HG03565 (cell line): ENCODE measurements at regions not wholly inside any gene's neighbourhood (a gene's known extent, or its start where the extent isn't known, plus 50 kb on each side); places are given as distances from the start of the nearest gene placed in this dataset.

ENCODE experiments used
- ATAC-seq: cut with Tn5 transposase; IDR thresholded peaks from one replicate; pipeline ENCODE4 v1.9.1; 2021; ENCODE audit warnings: mild to moderate bottlenecking, moderate library complexity; ENCODE audit not compliant: unreplicated experiment

DNA sequence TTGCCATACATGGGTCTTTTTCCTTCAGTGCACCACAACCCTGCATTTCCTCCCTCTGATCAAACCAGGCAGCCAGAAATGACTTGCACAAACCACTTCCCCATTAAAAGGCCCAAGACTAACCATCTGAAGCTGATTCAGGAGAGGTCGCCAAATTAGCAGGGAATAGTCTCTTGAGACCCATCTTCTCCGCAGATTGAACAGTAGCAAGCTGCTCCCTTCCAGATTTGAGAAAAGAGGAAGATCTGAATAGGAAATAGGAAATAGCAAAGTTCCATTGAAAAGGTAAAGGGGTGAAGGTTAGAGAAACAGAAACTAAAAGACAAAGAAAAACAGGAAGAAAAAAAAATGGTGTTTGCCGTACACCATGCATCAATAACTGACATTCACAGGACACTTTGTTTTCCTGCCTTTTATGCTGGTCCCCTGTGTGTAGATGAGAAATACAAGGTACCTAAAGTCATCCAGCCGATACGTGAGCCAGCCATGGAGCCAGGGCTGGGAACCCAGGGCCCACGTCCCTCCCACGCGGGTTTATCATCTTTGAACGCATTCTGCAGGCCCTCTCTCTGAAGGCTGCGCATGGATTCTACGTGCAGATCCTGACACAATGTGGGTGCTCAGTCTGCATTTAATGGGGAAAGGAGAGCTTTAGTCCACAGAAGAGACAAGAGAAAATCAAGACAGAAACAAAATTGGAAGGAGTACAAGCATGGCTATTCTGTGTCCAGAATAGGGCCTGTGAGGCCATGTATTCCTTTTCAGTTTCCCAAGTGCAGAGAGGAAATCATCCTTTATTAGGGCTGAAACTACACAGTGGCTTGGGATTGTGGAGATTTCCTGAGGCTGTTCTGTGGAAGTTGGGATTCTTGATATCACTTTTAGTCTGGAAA is 268.4 kb upstream of the NPVF start:
- peak; percentile 69 for ATAC-seq

DNA sequence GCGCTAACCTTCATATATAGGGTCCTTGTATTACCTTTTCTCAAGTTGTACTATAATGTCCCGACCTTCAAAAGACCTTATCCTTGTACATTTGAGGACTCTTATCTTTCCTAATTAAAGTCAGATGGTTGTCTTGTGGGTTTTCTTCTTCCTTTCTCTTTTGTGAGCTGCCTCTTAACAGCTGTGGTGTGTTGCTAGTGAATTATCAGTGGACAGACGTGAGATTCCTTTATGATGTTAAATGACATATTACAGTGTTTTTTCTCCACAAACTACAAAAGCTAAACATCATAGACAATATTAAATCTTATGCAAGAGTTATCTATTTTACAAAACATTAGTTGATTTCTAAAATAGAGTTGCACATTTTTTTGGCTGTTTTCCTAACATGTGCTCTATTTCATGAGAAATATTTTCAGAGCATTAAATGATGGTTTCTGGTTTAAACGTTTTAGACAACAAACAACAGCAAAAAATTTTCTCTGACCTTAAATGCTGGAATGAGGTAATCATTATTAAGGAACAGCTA is 272.2 kb upstream of the NPVF start:
- ATAC-seq = no peak

DNA sequence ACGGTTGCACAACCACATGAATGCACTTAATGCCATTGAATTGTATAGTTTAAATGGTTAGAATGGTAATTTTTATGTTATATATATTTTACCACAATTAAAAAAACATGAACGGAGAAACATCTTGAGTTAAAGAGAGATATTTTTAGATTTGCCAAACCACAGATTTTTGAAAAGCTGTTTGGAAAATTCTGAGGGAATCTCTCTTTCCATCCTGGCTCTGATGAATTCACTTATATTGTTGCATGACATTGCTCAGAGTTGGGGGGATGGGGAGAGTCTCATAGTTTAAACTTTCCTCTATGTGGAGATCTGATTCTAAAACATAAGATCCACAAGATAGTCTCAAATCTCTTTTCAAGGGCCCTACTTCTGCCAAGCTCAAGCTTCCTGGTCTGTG is 275.0 kb upstream of the NPVF start:
- no peak for ATAC-seq

DNA sequence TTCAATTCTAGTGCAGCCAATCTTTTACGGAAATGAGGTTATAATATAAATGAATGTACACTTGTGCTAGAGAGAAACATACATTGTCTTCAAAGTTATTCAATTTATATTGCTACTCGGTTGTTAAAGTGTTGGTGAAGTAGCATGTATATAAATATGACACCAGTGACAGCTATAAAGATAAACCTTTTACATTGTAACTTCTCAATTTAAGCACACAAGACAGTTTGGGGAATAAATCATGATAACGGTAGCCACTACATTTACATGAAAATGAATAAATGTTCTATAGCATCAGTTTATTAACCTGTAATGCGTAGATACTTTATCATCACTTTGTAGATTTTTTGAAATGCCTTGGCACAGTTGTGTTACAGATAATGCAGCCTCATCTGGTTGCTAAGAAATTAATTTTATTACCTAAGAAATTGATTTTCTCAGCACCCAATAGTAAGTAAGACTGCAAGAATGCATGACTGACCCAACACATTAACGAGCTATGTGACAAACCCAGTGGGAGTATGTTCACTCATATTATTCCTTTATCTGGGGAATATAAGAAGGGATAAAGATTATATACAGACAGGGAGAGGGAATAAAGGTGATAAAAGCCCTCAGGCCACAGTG is 283.9 kb upstream of the NPVF start:
- ATAC-seq = no peak

DNA sequence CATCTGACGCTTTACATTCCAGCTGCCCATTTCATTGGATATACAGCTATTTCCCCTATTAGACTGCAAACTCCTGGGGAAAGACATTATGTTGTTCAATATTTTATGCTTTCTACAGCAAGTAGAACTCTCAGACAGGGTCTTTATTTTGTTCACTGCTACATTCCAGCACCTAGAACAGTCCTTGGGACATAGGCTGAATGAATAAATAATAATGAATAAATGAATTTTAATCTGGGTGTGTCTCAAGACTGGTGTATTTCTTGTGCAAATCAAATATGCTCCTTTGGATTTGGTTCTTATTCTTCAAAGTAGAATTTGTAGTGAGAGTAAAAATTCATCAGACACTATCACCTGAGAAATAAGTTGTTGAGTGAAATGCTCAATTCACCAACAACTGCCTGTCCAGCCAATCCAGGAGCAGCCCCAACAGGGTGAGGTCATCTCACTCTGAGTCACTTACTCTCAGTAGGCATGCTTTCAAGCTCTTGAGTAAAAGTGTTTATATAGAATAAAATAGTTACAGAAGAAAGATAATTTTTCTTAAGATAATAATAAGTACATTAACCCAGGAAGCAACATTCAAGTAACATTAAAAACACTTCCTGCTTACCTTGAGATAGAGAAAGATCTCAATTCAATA is 287.5 kb upstream of the NPVF start:
- no peak for ATAC-seq

DNA sequence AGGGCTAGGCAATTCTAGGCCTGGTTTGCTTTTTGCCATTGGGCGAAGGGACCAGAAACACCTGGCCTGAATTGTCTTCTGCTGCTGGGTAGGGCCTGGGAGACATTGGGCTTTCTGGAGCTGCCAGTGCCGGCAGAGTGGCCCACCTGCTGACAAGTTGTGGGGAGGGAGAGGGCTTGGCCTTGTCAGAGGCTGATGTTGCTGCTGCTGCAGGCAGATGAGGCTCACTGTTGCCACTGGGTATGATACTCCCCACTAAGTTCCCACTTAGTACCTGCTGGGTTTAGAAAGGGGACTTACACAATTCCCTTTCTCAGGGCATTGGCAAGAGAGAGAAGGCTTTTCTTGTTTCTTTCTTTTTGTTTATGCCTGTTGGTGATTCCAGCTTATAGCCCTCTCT is 289.6 kb upstream of the NPVF start:
- no peak for ATAC-seq

DNA sequence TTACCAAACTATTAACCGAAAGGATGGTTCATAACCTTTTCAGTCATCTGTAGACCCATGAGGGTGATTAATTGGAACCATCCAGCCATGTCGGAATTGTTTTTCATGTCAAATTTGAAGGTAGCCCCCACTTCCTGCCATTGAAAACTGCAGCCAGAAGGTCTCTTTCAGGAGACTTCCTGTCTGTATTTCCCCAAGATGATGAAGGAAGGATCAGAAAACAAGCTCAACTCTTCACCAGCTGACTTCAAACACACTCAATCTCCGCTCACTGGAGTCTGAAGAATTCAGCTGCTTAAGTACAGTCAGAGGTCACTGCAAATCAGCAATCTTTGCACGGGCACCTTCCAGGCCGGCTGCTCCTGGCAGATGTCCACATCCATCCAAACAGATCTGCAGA is 291.7 kb upstream of the NPVF start:
- ATAC-seq = no peak

DNA sequence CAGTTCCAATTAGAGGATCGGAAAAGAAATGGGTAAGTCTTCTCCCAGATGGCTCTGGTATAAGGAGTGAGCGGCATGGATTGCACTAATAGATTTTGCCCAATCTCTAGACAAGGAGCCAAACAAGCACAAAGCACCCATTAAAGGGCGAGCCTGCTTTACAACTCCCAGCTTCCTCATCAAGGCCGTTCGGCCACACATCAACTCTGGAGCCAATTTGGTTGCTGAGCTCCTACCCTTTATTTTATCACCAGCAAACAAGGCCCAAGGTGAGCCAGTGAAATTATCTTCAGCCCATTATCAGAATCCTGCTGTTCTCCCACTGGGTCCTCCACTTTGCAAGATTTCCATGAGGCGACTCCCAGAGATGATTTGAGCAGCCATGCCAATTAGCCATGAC is 292.2 kb upstream of the NPVF start:
- ATAC-seq = no peak

DNA sequence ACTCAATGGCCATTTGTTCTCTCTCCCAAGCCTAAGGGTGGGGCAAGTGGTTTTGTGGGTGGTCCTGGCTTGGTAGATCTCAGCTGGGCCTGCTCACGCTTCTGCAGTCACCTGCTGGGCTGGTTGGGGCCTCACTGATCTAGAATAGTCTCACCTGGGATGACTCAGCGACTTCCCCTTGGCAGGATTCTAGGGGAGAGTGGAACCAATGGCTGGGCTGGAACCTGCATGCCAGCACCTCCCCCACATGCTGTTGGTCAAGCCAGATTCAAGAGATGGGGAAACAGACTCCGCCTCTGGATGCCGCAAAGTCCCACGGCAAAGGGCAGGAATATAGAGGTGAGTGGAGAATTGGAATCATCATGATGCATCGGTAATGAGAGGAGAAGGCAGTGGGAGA is 292.9 kb upstream of the NPVF start:
- no peak for ATAC-seq

DNA sequence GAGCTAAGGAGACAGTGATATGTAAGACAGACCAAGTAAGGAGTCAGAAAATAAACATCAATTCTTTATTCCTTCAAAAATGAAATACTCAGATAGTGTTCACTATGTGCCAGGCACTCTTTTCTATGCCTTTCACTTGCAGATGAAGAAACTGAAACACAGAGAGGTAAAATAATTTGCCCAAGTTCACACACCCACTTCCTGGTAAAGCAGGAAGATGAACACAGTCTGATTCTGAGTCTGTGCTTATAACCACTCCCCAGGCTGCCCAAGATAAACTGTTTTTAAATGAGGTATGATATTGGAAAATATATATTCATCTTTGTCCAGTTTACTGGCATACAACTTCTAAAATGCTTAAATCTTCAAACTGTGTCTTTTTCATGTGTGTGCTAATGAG is 294.4 kb upstream of the NPVF start:
- no peak for ATAC-seq

DNA sequence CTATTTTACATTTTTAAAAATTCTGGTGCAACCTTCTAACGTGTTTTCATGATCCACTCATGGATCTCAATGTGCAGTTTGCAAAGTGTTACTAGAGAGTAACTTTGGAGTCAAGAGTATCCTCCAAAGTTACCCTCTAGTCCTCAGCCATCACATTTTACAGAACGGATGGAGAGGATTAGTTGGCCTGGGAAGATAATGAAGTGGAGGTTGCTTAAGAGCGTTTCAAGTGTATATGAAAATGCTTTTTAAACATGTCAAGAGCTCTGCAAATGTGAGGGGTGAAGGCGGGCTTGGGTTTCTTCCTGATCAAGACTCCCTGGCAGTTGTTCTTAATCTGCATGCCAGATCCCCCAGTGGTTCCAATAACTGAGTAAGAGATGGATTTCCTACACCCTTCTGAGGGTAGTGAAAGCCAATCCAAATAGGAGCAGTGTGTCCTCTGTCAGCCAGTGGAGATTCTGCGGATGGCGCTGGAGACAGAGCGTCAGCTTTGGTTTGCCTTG is 299.4 kb upstream of the NPVF start:
- ATAC-seq = no peak

DNA sequence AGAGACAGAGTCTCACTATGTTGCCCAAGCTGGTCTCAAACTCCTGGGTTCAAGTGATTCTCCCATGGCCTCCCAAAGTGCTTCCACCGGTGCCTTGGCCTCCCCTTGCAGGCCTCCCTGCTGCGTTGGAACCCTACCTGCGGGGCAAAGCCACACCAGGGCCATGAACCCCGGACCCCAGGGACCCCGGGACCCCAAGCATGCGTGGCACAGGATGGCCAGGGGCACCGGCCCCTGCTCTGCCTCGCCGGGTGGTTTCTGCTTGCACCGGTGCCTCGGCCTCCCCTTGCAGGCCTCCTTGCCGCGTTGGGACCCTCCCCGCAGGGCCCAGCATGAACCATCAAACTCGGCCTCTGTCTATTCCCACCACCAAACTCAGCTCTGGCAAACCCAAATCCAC is 301.0 kb upstream of the NPVF start:
- ATAC-seq = no peak

DNA sequence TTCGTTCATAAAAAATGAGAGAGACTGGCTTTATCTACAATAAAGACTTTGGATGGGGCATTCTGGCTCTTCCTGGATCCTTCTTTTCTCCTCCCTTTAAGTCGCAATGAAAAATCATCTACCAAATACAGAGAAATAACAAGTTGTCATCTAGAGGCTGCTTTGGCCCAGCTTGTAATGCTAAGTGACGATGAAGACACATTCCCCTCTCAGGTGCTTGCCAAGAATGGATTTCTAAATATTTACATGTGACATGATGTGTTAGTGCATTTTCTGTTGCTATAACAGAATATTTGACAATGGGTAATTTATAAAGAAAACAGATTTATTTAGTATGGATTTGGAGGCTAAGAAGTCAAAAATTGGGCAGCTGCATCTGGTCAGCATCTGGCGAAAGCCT is 308.6 kb upstream of the NPVF start:
- no peak for ATAC-seq

DNA sequence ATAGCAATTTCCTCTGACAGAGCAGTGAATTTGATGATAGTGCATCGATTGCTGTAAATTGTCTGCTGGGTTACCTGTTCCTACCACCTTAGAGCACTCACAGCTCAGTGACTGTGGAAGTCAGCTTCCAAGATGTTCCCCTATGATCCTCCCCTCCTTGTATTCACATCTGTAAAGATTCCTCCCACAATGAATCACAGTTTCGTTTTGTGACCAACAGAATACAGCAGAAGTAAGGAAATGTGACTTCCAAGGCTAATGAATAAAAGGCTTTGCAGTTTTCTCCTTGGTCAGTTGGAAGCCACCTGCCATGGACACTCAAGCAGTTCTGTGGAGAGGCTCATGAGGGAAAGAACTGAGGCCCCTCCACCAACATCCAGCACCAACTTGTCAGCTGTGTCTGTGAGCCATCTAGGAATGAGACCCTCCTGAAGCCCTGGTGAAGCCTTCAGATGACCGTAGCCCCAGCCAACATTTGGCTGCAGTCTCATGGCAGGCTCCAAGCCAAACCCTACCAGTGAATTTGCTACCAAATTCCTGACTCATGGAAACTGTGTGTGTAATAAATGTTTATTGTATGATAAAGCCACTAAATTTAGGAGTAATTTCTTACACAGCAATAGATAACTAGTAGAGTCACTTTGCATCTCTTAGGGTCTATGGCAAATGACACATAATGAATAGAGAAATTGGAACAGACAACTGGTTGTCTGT is 309.5 kb upstream of the NPVF start:
- ATAC-seq = no peak

DNA sequence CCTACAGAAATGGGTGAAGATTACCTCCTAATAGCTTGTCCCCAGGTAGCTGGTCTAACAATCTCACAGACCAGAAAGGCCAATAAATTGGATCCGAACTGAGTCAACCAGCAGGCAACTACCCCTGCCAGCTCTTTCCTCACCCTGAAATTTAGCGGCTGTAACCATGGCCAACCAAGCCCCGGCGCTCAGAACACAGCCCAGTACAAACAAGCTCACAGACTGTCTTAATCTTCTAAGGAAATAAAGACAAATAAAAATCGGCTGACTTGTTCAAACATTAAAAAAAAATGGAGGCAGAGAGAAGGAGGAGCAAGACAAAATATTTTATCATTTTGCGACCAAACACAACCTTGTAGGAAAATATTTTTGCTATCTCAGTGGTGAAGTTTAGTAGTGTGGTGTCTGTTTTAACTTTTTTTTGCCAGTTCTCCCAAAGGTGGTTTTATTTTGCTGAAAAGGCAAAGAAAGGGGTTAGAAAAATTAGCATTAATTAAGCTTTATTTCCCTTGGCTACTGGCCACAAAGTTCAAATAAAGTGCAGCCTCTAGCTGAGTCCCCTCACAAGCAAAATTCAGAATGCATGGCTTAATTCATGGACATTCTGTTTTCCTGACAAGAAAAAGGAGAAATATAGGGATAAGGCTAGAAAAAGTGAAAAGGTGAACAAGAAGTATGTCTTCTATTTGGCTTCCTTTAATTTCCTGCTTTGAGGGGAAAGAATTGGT is 313.0 kb upstream of the NPVF start:
- ATAC-seq = no peak

DNA sequence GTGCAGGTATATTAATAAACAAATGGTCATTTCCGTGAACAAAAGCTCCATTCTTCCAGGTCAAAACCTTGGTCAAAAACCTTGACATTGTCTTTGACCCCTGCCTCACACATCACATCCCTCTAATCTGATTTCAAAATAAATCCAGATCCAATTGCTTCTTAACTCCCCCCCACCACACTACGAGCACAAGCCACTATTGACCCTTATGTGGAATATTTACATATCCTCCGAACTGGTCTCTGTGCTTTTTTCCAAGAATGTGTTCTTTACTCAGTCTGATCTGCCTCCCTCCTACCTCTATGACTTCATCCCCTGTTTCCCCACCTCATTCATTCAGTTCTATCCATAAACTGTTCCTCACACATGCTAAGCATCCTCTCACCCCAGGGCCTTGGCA is 313.6 kb upstream of the NPVF start:
- no peak for ATAC-seq

DNA sequence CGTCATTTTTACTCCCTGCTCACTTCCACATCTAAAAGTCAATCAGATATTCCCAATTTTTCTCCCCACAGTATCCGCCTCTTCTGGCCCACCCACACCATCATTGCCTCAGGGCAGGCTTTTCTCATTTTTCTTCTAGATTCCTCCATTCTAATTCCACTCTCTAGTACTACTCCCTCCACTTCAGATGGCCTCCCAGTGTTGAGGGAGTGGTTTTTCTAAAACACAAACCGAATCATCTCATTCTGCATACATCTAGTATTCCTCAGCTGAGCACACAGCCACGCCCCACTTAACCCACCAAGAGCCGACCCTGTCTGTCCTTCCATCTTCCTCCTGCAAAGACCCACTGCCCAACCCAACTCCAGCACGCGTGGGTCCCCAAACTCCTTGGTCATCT is 314.9 kb upstream of the NPVF start:
- ATAC-seq = no peak

DNA sequence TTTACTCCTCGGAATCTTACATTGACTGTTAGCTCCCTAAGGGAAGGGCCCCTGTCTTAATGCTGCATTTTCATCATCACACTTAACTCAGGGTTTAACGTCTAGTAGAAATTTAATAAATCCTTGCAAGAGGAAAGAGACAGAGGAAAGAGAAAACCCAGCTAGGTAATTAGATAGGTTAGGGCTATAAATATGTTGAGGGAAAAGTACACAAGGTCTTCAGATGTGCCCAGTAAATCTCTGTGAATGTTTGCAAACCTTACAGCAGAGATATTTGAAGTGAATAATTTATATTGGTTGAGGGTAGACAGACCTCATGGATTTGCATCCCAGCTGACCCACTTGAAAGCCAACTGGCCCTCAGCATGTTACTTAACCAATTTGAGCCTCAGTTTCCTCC is 315.5 kb upstream of the NPVF start:
- ATAC-seq = no peak

DNA sequence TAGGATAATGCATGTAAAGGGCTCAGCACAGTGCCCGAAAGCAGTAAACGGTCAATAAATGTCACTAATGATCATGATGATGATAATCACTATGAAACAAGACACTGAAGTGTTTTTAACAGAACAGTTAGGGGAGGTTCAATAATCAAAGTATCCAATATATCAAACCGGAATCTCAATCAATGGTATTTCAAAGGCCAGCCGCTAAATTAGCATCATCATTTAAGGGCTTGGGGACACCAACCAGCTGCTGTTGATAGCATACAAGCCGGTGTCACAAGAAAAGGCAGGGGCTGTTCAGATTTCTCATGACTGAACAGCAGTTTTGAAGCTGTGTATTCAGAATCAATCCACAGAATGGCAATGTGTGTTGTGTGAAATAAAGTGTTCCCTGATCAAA is 316.0 kb upstream of the NPVF start:
- ATAC-seq = no peak
